ENCODE measurements at regions not wholly inside any gene's neighbourhood (a gene's known extent, or its start where the extent isn't known, plus 50 kb on each side); places are given as distances from the start of the nearest gene placed in this dataset.

- CTCF ChIA-PET: interaction anchor here (0.7 to 1.2 kb wide), 2 partner anchors 278 to 1835 kb away, joined by 3 read pairs; no protein-coding TSS in a partner anchor
Measured at GRCh38 chr4:182978152-182978827, 61.1 kb upstream of the DCTD start.

GRCh38 chr4:182975806-182976205 lies 58.6 kb upstream of the DCTD start:
- peak; percentile 95 for FAIRE-seq
- peak; percentile 69 for TF ChIP-seq POLR2AphosphoS5 (IDR thresholded peaks at IDR 0.05; ENCODE audit: insufficient read depth, low read depth, low read length)
- no peak for TF ChIP-seq MYC (IDR thresholded peaks at IDR 0.05; ENCODE audit: low read depth, low read length)
- no peak for TF ChIP-seq POLR2A (IDR thresholded peaks at IDR 0.05; ENCODE audit: low read depth, low read length)
- peak; percentile 82 for TF ChIP-seq FOS (IDR thresholded peaks at IDR 0.05; ENCODE audit: borderline replicate concordance, insufficient read depth, low read length)
- no peak for TF ChIP-seq MAX (IDR thresholded peaks at IDR 0.05; ENCODE audit: insufficient read depth, insufficient read length)
- TF ChIP-seq JUN (IDR thresholded peaks at IDR 0.05; ENCODE audit: borderline replicate concordance, insufficient read depth, insufficient read length, low read depth): peak; percentile 89
- TF ChIP-seq EZH2 (IDR thresholded peaks at IDR 0.05; ENCODE audit: borderline replicate concordance, low read depth, low read length, severe bottlenecking): no peak
- TF ChIP-seq GATA2 (IDR thresholded peaks at IDR 0.05; ENCODE audit: insufficient read depth, insufficient read length, low read depth, low read length): peak; percentile 97
- no peak for TF ChIP-seq CTCF (IDR thresholded peaks at IDR 0.05; ENCODE audit: extremely low read depth in 1 of 2, insufficient read depth in 1 of 2, low read depth in 1 of 2, low read length in 2 of 2)
- peak overlapping the region; percentile 2 for H2AFZ ChIP-seq (ENCODE audit: low read depth, low read length)
- no TSS peak for BruUV-seq (replicated peaks)
- no peak overlapping the region for H3K4me3 ChIP-seq (replicated peaks in 1 of 3; ENCODE audit: insufficient read depth in 1 of 3, low read depth in 1 of 3, low read length in 3 of 3)
- peak overlapping the region; percentile 73 for H3K4me2 ChIP-seq (ENCODE audit: insufficient read depth, low read length)
- peak overlapping the region; percentile 36 for H3K9ac ChIP-seq (replicated peaks; ENCODE audit: extremely low read depth, insufficient read depth, low read length)
- peak overlapping the region; percentile 80 for H3K27ac ChIP-seq (ENCODE audit: insufficient read depth, low read depth, low read length)
- no peaks in the 10 kb centered on the region for H3K9me3 ChIP-seq (replicated peaks; ENCODE audit: control insufficient read depth, insufficient read depth, low read length)
- H3K36me3 ChIP-seq (ENCODE audit: control insufficient read depth in 2 of 2, extremely low read depth in 1 of 2, insufficient read depth in 2 of 2, low read length in 2 of 2): no peaks in the 10 kb centered on the region
- CTCF ChIA-PET: interaction anchor here (0.7 to 1.8 kb wide), 4 partner anchors 25 to 387 kb away, joined by 4 to 9 read pairs (median 4); no protein-coding TSS in a partner anchor
- no peaks in the 10 kb centered on the region for H3K27me3 ChIP-seq (ENCODE audit: control insufficient read depth in 2 of 2, insufficient read depth in 2 of 2, low read length in 2 of 2)
- dilution Hi-C loops (cut with MboI; ENCODE audit: extremely low pct_ligation_motif_present, low sequenced_read_pairs) (no loop called here), intact Hi-C loops (cut with micrococcal nuclease) (no loop called here)
- H3K4me1 ChIP-seq (ENCODE audit: control insufficient read depth, extremely low read depth, insufficient read depth, low read length): peaks cover 25% of the 10 kb centered on the region
- DNase-seq (ENCODE audit: low read depth, low spot score): peak; percentile 95
- H3K9me1 ChIP-seq (replicated peaks; ENCODE audit: control insufficient read depth, extremely low read depth, insufficient read depth, low read length): no peaks in the 10 kb centered on the region
- POLR2A ChIA-PET: no interaction called here
- no peaks in the 10 kb centered on the region for H4K20me1 ChIP-seq (replicated peaks; ENCODE audit: control insufficient read depth, extremely low read depth, insufficient read depth, low read length)
- no peaks in the 10 kb centered on the region for H3K79me2 ChIP-seq (ENCODE audit: control insufficient read depth, insufficient read depth, low read length)

More at GRCh38 chr4:182978152-182978827, 61.1 kb upstream of the DCTD start:
- no peak overlapping the region for H3K4me2 ChIP-seq (ENCODE audit: insufficient read depth, low read length)
- H3K27ac ChIP-seq (ENCODE audit: insufficient read depth, low read depth, low read length): no peak overlapping the region
- no peak overlapping the region for H3K9ac ChIP-seq (replicated peaks; ENCODE audit: extremely low read depth, insufficient read depth, low read length)
- no peak overlapping the region for H3K4me3 ChIP-seq (replicated peaks in 1 of 3; ENCODE audit: insufficient read depth in 1 of 3, low read depth in 1 of 3, low read length in 3 of 3)
- no peaks in the 10 kb centered on the region for H4K20me1 ChIP-seq (replicated peaks; ENCODE audit: control insufficient read depth, extremely low read depth, insufficient read depth, low read length)
- dilution Hi-C loops (cut with MboI; ENCODE audit: extremely low pct_ligation_motif_present, low sequenced_read_pairs) (no loop called here), intact Hi-C loops (cut with micrococcal nuclease) (no loop called here)
- H3K4me1 ChIP-seq (ENCODE audit: control insufficient read depth, extremely low read depth, insufficient read depth, low read length): peaks cover 25% of the 10 kb centered on the region
- peak overlapping the region; percentile 3 for H2AFZ ChIP-seq (ENCODE audit: low read depth, low read length)
- FAIRE-seq: no peak
- H3K36me3 ChIP-seq (ENCODE audit: control insufficient read depth in 2 of 2, extremely low read depth in 1 of 2, insufficient read depth in 2 of 2, low read length in 2 of 2): no peaks in the 10 kb centered on the region
- H3K27me3 ChIP-seq (ENCODE audit: control insufficient read depth in 2 of 2, insufficient read depth in 2 of 2, low read length in 2 of 2): no peaks in the 10 kb centered on the region
- peak; percentile 33 for DNase-seq (ENCODE audit: low read depth, low spot score)
- POLR2A ChIA-PET: no interaction called here
- no peak for TF ChIP-seq FOS (IDR thresholded peaks at IDR 0.05; ENCODE audit: borderline replicate concordance, insufficient read depth, low read length)
- no peak for TF ChIP-seq GATA2 (IDR thresholded peaks at IDR 0.05; ENCODE audit: insufficient read depth, insufficient read length, low read depth, low read length)
- no peak for TF ChIP-seq MYC (IDR thresholded peaks at IDR 0.05; ENCODE audit: low read depth, low read length)
- no TSS peak for BruUV-seq (replicated peaks)
- no peaks in the 10 kb centered on the region for H3K9me3 ChIP-seq (replicated peaks; ENCODE audit: control insufficient read depth, insufficient read depth, low read length)
- H3K9me1 ChIP-seq (replicated peaks; ENCODE audit: control insufficient read depth, extremely low read depth, insufficient read depth, low read length): no peaks in the 10 kb centered on the region
- H3K79me2 ChIP-seq (ENCODE audit: control insufficient read depth, insufficient read depth, low read length): no peaks in the 10 kb centered on the region
